ENCODE measurements at regions not wholly inside any gene's neighbourhood (a gene's known extent, or its start where the extent isn't known, plus 50 kb on each side); places are given as distances from the start of the nearest gene placed in this dataset.
"Not testable (repeated sequence)": the region's sequence is repeated elsewhere in the genome, so short reads cannot be mapped to it uniquely, and the experiment has no call there.

- no peak for DNase-seq (ENCODE audit: low read depth in 2 of 2)
Measured at GRCh38 chr2:16071039-16071864, 130.9 kb downstream of the MYCN start.

- DNase-seq (ENCODE audit: low read depth in 2 of 2) = no peak
Measured at GRCh38 chr2:16070648-16070971, 130.3 kb downstream of the MYCN start.

GRCh38 chr2:16069933-16070647 is 129.7 kb downstream of the MYCN start:
- DNase-seq (ENCODE audit: low read depth in 2 of 2) = no peak

- DNase-seq (ENCODE audit: low read depth in 2 of 2) = no peak
Measured at GRCh38 chr2:16069663-16069932, 129.2 kb downstream of the MYCN start.

GRCh38 chr2:16068552-16068940 is 128.2 kb downstream of the MYCN start:
- no peak for DNase-seq (ENCODE audit: low read depth in 2 of 2)

GRCh38 chr2:16067866-16068551 is 127.7 kb downstream of the MYCN start:
- no peak for DNase-seq (ENCODE audit: low read depth in 2 of 2)

- no peak for DNase-seq (ENCODE audit: low read depth in 2 of 2)
Measured at GRCh38 chr2:16067444-16067843, 127.1 kb downstream of the MYCN start.

- no peak for DNase-seq (ENCODE audit: low read depth in 2 of 2)
Measured at GRCh38 chr2:16067037-16067406, 126.7 kb downstream of the MYCN start.

GRCh38 chr2:16066261-16067036 is 126.1 kb downstream of the MYCN start:
- DNase-seq (ENCODE audit: low read depth in 2 of 2) = no peak

GRCh38 chr2:16065272-16066069 is 125.1 kb downstream of the MYCN start:
- DNase-seq (ENCODE audit: low read depth in 2 of 2) = not testable (repeated sequence)

GRCh38 chr2:16064745-16065144 is 124.4 kb downstream of the MYCN start:
- no peak for DNase-seq (ENCODE audit: low read depth in 2 of 2)

- DNase-seq (ENCODE audit: low read depth in 2 of 2) = no peak
Measured at GRCh38 chr2:16063955-16064633, 123.7 kb downstream of the MYCN start.

- DNase-seq (ENCODE audit: low read depth in 2 of 2) = no peak
Measured at GRCh38 chr2:16063251-16063850, 123.0 kb downstream of the MYCN start.

- DNase-seq (ENCODE audit: low read depth in 2 of 2) = no peak
Measured at GRCh38 chr2:16062471-16063250, 122.3 kb downstream of the MYCN start.

- no peak for DNase-seq (ENCODE audit: low read depth in 2 of 2)
Measured at GRCh38 chr2:16061441-16062217, 121.3 kb downstream of the MYCN start.

GRCh38 chr2:16060936-16061338 is 120.6 kb downstream of the MYCN start:
- no peak for DNase-seq (ENCODE audit: low read depth in 2 of 2)

GRCh38 chr2:16060125-16060935 is 120.0 kb downstream of the MYCN start:
- DNase-seq (ENCODE audit: low read depth in 2 of 2) = no peak

GRCh38 chr2:16059393-16060016 is 119.2 kb downstream of the MYCN start:
- no peak for DNase-seq (ENCODE audit: low read depth in 2 of 2)

Measured in stimulated activated CD4-positive, alpha-beta T cell treated with anti-CD3 and anti-CD28 coated beads, Interleukin-1b, Interleukin-23, amount 100 ng/mL, for 1 hour (primary cell).